ENCODE measurements at regions not wholly inside any gene's neighbourhood (a gene's known extent, or its start where the extent isn't known, plus 50 kb on each side); places are given as distances from the start of the nearest gene placed in this dataset.
A peak's percentile ranks its signal among the peaks of the same experiment; 100 is the strongest.
"Not testable (repeated sequence)": the region's sequence is repeated elsewhere in the genome, so short reads cannot be mapped to it uniquely, and the experiment has no call there.

DNA sequence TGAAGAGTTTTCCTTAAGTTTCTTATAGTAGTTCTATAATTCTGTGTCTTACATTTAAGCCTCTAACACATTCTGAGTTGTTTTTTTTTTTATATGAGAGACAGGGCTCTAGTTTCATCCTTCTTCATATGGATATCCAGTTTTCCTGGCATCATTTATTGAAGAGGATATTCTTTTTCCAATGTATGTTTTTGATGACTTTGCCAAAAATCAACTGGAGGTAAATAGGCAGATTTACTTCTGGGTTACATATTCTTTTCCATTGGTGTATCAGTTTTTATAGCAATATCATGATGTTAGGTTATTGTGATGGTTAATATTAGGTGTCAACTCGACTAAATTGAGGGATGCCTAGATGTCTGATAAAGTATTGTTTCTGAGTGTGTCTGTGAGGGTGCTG, 650.7 kb upstream of the GRID2 start:
- no peak for DNase-seq (ENCODE audit: low read depth)

DNA sequence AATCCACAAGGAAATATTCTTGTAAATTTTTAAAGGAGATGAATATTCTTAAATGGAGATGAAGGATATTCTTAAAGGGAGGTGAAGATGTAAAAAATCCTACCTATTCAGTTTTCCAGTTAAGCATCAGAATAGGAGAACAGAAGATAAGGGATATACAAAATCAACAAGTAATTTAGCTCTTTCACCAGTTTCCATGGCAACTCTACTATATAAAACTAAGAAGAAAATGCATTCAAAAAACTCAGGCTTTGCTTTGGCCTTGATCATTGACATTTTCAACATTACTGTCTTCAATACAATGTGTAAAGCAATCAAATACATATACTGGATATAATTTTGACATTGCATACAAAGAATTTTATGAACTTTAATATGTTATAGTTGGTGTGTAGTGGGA, 622.7 kb upstream of the GRID2 start:
- DNase-seq (ENCODE audit: low read depth) = no peak

DNA sequence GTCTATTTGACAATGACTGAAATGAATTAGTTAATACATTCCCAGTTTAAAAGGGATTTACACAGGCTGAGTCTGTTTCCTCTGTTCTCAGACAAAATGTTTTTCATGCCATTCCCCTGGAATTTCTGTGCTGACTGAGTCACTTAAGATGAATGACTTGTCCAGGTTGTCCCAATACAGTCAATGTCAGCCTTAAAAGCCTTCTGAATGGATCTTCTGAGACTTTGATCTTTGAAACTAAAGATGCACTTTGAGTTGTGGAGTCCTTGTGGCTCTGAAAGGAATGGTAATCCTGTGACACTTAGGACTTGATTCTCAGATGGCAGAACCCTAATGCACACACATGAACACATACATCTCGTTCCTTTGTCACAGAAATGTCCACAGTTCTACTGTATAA, 622.2 kb upstream of the GRID2 start:
- no peak for DNase-seq (ENCODE audit: low read depth)

DNA sequence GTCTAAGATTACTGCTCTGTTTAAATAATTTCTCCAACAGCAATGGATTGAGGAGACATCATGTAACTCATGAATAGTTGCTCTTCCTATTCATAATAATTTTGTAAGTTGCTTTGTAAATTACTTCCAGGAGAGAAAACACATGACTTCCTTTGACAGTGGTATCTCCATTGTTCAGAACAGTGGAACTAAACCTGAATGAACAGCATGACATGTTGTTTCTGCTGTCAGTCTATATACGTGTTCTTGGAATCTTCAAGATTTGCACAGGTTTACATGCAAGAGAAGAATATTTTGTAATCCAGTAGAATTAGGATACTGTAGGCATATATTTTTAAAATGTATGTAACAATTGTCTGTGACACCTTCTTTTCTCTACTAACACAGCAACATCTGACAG, 618.8 kb upstream of the GRID2 start:
- DNase-seq (ENCODE audit: low read depth) = no peak

DNA sequence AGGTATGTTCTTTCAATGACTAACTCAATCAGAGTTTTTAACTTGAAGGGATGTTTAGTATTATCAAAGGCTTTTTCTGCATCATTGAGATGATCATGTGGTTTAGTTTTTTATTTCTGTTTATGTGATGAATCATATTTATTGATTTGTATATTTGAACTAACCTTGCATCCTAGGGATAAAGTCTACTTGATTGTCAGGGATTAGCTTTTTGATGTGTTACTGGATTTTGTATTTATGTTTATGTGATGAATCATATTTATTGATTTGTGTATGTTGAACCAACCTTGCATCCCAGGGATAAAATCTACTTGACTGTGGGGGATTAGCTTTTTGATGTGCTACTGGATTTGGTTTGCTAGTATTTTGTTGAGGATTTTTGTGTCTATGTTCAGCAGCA, 615.4 kb upstream of the GRID2 start:
- DNase-seq (ENCODE audit: low read depth) = no peak

DNA sequence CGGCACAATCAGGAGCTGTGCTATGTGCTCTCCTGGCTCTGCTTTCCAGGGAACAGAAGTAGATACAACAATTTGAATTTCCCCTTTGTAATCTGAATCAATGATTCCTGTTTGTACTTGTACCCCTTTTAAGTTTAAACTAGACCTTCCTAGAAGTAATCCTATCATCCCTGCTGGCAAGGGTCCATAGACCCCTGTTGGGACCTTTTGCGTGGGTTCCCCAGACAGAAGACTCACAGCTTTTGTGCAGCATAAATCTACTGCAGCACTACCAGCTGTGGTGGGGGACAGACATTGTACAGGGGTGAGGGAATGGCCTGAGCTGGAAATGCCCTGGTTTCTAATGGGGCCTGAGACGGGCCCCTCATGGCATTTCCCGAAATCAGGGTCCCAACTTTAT, 604.1 kb upstream of the GRID2 start:
- DNase-seq (ENCODE audit: low read depth) = not testable (repeated sequence)

DNA sequence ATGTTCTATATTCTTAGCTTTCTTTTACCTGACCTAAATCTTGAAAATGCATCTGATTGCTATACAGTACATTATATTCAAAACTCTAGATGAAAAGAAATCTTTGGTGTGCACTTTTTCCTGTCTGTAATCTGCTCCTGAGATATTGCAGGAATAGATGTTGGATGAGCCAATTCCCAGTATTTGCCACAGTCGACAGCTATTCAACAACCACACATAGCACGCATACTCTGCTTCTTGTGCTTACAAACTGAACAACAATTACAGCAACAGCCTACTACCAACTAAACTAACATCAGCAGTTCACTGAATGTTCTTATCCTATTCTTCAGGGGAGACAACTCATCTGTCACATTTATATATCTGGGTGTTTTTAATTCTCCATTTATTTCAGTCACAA, 573.9 kb upstream of the GRID2 start:
- DNase-seq (ENCODE audit: low read depth) = no peak

DNA sequence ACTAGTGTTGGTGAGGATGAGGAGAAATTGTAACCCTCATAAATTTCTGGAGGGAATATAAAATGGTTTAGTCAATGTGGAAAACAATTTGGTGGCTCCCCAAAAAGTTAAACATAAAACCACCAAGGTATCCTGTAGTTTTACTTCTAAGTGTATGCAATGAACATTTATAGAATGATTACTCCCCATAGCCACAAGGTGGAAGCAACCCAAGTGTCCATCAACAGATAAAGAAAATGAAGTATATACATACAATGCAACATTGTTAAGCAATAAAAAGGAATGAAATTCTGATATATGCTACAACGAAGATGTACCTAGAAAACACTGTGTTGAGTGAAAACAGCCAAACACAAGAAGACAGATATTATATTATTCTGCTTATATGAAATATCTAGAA, 569.1 kb upstream of the GRID2 start:
- DNase-seq (ENCODE audit: low read depth) = no peak

DNA sequence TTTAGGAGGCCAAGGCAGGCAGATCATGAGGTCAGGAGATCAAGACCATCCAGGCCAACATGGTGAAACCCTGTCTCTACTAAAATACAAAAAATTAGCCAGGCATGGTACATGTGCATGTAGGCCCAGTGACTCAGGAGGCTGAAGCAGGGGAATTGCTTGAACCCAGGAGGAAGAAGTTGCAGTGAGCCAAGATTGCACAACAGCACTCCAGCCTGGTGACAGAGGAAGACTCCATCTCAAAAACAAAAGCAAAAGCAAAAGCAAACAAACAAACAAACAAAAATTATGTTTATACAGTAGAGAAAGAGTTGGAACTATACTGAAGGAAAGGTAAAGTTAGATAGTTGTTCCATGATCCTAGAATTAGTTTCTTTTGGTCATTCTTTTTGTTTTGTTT, 564.9 kb upstream of the GRID2 start:
- DNase-seq (ENCODE audit: low read depth) = not testable (repeated sequence)

DNA sequence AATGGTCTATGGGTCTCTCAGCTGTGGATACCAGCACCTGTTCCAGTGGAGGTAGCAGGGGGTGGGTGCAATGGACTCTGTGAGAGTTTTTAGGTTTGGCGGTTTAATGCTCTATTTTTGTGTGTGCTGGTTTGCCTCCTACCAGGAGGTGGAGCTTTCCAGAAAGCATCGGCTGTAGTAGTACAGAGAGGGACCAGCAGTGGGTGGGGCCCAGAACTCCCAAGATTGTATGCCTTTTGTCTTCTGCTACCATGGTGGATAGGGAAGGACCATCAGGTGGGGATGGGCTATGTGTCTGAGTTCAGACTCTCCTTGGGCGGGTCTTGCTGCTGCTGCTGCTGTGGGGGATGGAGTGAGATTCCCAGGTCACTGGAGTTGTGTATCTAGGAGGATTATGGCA, 557.2 kb upstream of the GRID2 start:
- DNase-seq (ENCODE audit: low read depth) = no peak

DNA sequence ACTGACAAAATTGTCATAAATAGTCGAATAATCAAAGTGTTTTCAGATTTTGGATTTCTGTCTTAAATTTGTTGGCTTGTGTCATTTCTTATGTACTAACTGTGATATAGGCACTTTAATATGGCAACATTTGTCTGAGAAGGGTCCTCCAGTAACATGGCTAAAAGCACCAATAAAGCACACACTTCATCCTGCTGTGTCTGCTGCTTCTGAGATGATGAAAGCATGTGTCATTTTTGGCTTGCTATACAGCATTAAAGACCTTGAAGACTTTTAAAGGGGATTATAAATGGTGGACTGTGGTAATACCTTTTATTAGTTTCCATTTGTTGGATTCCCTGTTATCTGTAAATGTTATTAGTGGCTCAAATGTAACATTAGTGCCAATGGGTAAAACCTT, 551.8 kb upstream of the GRID2 start:
- no peak for DNase-seq (ENCODE audit: low read depth)

DNA sequence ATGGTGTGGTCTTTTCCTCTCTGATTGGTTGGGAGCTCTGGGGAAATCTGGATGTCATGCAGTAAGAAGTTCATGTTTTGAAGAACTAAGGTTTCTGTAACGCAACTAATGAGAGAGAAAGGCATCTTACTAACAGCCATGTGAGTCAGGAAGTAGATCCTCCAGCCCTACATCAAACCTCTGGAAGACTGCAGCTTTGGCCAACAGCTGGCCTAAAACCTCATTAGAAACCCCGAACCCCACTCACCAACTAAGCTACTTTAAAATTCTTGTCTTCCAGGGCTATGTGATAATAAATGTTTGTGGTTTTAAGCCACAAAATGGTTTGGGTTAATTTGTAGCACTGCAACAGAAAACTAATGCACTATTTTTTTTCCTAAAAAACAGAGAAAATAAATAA, 549.0 kb upstream of the GRID2 start:
- no peak for DNase-seq (ENCODE audit: low read depth)

DNA sequence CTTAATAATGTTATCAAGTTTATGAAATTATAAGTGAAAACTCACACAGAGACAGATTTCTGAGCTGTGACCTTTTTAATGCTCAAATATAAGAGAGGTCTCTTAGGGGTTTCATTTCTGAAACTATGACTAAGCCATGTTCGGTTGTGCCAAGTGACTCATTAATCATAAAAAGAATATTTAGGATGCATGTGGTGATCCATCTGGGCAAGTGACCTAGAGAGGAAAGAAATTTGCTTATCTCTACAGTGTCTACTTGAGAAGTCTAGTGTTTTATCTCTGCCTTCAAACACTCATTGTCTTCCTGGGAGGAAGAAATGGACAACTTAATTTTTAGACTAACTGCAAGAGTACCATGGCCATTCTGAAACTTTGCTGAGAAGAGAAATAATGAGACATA, 545.3 kb upstream of the GRID2 start:
- peak; percentile 54 for DNase-seq (ENCODE audit: low read depth)

DNA sequence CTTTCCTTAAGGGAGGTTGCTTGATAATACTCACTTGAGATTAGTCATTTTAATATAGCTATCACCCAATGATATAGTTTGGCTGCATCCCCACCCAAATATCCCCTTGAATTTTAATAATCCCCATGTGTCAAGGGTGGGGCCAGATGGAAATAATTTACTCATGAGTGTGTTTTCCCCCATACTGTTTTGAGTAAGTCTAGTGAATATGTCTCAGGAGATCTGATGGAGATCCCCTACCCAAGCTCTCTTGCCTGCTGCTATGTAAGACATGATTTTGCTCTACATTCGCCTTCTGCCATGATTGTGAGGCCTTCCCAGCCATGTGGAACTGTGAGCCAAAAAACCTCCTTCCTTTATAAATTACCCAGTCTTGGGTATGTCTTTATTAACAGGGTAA, 539.7 kb upstream of the GRID2 start:
- no peak for DNase-seq (ENCODE audit: low read depth)

DNA sequence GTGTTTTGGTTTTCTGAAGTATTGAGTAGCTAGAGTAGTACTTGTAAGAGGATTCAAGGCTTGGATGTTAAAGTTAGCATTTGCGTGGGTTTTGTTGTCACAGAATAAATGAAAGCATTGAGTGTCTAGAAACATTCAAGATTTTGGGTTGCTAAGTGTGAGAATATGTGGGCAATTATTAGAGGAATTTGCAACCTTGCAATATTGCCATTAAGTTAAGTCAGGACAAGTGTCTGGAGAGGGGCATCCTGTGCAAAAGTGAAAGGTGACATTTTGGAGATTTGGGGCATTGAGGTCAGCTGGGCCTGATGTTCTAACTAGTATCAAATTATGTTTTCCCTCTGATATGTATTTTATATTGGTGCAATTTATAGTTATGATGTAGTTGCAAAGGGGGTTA, 533.9 kb upstream of the GRID2 start:
- no peak for DNase-seq (ENCODE audit: low read depth)

DNA sequence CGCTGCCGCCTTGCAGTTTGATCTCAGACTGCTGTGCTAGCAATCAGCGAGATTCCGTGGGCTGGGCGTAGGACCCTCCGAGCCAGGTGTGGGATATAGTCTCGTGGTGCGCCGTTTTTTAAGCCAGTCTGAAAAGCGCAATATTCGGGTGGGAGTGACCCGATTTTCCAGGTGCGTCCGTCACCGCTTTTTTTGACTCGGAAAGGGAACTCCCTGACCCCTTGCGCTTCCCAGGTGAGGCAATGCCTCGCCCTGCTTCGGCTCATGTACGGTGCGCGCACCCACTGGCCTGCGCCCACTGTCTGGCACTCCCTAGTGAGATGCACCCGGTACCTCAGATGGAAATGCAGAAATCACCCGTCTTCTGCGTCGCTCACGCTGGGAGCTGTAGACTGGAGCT, 512.1 kb upstream of the GRID2 start:
- not testable (repeated sequence) for DNase-seq (ENCODE audit: low read depth)

DNA sequence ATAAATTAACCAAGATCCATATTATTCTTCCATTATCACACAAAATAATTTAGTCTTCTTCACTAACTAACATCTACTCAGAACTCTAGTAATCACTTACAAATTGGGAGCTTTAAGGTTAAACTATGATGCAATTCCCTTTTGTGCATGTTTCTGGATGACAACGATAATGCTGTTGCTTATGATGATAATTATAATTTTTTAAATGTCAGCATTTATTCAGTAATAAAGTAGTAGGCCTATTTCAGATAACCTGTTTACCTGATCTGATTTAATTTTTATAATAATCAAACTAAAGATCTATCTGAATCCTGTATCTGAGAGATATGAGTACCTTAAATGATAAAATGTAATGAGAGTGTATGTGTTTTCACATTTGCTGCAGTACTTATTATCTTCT, 507.8 kb upstream of the GRID2 start:
- no peak for DNase-seq (ENCODE audit: low read depth)

DNA sequence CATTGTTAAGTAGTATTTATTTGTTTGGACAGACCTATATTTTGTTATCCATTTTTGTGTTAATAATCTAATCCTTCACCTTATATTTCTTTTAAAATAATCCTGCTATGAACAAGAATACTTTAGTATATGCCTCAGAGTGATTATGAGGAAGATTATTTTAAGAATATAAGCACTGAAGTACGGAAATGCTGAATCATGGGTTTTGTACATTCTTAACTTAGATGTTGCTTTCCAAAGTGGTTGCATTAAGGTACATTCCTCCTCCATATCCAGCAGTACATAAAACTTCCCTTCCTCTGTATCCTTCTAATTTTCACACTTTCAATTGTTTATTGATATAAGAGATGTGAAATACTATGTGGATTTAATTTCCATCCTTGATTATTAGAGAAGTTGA, 491.4 kb upstream of the GRID2 start:
- no peak for DNase-seq (ENCODE audit: low read depth)

DNA sequence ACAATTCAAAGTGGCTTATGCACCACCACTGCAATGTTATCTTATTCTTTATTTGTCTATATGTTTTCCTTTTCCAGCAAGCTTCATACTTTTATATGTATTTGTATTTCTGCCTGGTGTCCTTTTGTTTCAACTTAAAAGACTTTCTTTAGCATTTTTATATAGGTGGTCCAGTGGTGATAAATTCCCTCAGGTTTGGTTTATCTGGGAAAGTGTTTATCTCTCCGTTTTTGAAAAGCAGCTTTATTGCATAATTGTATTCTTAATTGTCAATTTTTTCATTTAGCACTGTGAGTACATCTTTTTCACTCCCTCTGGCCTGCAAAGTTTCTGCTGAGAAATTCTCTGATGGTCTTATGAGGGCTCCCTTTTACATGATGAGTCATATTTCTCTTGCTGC, 479.0 kb upstream of the GRID2 start:
- DNase-seq (ENCODE audit: low read depth) = no peak

DNA sequence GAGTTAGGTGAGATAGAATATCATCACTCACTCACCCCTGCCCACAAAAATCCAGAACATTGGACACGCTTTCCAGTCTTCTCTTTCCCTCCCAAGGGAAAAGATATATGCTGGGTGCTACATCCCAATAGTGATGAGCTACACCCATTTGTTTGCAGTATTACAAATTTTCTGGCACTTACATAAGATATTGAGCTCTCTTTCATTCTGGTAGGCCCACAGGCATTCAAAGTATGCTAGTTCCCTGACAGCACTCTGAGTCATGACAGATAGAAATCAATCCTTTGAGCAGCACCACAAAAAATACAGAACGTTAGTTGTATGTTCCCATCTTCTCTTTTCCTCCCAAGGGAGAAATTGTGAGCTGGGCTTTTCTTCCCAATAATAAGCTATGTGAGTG, 477.6 kb upstream of the GRID2 start:
- DNase-seq (ENCODE audit: low read depth) = peak; percentile 31

DNA sequence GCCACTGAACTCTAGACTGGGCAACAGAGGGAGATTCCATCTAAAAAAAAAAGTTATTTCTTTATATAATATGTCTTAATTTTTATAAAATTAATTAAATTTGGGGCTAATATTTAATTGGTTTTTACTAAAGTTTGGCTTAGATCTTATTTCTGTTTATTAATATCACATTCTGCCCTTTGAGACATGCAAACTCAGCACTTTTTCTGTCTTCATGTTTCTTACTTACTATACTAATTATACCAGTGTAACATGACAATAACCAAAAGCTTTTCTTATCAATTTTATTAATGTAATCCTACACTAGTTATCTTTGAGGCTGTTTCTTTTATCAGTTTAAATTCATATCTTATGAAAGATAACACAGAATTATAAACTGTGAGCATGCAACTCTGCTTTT, 475.9 kb upstream of the GRID2 start:
- DNase-seq (ENCODE audit: low read depth) = no peak

DNA sequence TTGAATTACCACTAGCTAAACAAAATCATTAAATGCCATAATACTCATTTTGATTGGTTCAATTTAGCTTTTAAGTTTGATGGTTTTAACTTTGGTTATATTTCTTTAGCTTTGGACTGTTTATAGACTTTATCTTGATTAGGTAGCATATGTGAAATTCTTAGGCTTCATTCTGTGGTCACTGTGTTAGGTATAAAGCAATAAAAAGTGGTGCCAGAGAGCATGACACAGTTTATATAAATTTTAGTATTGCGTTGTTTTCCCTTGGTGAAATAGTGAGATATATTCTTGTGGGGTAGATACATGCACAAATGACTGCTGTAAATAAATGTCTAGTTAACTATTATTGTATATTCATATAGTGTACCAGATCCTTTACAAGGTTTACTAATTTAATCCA, 474.2 kb upstream of the GRID2 start:
- no peak for DNase-seq (ENCODE audit: low read depth)

DNA sequence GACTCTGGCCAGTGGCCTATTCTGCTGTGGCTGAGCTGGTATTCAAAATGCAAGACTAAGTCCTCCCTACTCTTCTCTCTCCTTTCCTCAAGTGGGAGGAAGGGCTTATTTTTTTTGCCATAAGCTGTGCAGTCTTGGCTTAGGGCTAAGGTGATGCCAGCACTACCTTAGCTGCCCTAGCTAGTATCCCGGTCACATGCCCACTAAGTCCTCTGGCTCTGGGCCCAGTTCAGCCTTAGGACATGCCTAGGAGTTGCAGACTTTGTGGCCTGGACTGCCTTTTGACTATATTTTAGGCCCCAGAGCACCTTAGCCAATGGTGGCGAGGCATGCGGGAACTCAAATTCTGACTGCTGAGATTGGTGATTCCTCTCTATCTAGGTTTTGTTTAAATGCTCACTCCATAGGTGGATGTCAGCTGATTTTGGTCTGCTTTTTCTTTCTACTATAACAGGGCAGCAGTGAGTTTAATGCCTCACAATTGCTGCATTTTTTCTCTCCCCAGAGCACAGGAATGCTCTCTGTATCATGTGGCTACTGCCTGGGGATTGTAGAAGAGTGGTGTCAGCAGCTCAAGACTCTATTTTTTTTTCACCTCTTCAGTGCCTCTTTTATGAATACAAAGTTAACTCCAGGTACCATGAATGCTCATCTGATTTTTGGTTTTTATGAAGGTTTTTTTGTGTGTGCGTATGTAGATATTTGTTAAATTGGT, 472.9 kb upstream of the GRID2 start:
- no peak for DNase-seq (ENCODE audit: low read depth)

DNA sequence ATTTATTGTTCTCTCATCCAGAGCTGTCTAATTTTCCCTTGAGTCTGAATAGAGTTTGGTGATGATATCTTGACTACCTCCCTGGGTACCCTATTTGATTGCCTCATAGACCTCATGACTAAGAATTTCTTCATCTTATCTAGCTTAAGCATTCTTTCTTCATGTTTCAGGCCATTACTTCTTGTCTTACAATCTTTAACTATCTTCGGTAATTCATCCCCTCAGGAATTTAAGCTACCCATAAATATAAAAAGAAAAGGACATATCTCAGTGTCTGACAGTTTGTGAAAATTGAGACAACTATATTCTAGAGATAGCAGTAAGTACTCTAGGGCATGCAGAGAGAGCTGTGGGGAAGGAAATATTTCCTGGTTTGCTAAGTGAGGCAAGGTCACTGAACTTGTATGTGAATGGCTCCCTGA, 466.1 kb upstream of the GRID2 start:
- peak; percentile 30 for DNase-seq (ENCODE audit: low read depth)

Measured in iris pigment epithelial cell (primary cell).